ENCODE measurements at regions not wholly inside any gene's neighbourhood (a gene's known extent, or its start where the extent isn't known, plus 50 kb on each side); places are given as distances from the start of the nearest gene placed in this dataset.

GRCh38 chr17:13337864-13338371, 263.8 kb downstream of the HS3ST3A1 start:
- TF ChIP-seq, protein P1, sequence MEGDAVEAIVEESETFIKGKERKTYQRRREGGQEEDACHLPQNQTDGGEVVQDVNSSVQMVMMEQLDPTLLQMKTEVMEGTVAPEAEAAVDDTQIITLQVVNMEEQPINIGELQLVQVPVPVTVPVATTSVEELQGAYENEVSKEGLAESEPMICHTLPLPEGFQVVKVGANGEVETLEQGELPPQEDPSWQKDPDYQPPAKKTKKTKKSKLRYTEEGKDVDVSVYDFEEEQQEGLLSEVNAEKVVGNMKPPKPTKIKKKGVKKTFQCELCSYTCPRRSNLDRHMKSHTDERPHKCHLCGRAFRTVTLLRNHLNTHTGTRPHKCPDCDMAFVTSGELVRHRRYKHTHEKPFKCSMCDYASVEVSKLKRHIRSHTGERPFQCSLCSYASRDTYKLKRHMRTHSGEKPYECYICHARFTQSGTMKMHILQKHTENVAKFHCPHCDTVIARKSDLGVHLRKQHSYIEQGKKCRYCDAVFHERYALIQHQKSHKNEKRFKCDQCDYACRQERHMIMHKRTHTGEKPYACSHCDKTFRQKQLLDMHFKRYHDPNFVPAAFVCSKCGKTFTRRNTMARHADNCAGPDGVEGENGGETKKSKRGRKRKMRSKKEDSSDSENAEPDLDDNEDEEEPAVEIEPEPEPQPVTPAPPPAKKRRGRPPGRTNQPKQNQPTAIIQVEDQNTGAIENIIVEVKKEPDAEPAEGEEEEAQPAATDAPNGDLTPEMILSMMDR (IDR thresholded peaks at IDR 0.05), result peak in 5 of 6 experiments; percentile 53 to 82 (median 66)
- no peak for TF ChIP-seq POLR2A (IDR thresholded peaks at IDR 0.05)

Data from esophagus squamous epithelium (tissue), 4 donors.